GM19240 (cell line): ENCODE measurements at regions not wholly inside any gene's neighbourhood (a gene's known extent, or its start where the extent isn't known, plus 50 kb on each side); places are given as distances from the start of the nearest gene placed in this dataset.

Experiments
- DNase-seq: peaks from one replicate; pipeline ENCODE4 v3.0.0; 2011; ENCODE audit warnings: low spot score; ENCODE audit not compliant: insufficient read length

- no peak for DNase-seq
Observed at GRCh38 chr1:43065616-43066399, 106.3 kb downstream of the EBNA1BP2 start.

GRCh38 chr1:43065191-43065590 lies 106.5 kb upstream of the SLC2A1 start:
- DNase-seq: no peak

- no peak for DNase-seq
Observed at GRCh38 chr1:43063394-43064219, 104.9 kb upstream of the SLC2A1 start.

- no peak for DNase-seq
Observed at GRCh38 chr1:43062527-43063095, 103.9 kb upstream of the SLC2A1 start.

- no peak for DNase-seq
Observed at GRCh38 chr1:43061757-43062156, 103.1 kb upstream of the SLC2A1 start.

GRCh38 chr1:43059640-43060574 lies 101.2 kb upstream of the SLC2A1 start:
- DNase-seq: no peak

GRCh38 chr1:43058545-43059360 lies 100.1 kb upstream of the SLC2A1 start:
- no peak for DNase-seq

- DNase-seq: no peak
Observed at GRCh38 chr1:43058056-43058455, 99.4 kb upstream of the SLC2A1 start.

- DNase-seq: no peak
Observed at GRCh38 chr1:43057567-43057966, 98.9 kb upstream of the SLC2A1 start.

- no peak for DNase-seq
Observed at GRCh38 chr1:43056981-43057391, 98.3 kb upstream of the SLC2A1 start.

GRCh38 chr1:43056460-43056859 lies 97.8 kb upstream of the SLC2A1 start:
- no peak for DNase-seq

GRCh38 chr1:43054961-43055360 lies 96.3 kb upstream of the SLC2A1 start:
- DNase-seq: no peak

- no peak for DNase-seq
Observed at GRCh38 chr1:43052786-43053439, 94.2 kb upstream of the SLC2A1 start.

- no peak for DNase-seq
Observed at GRCh38 chr1:43052322-43052721, 93.7 kb upstream of the SLC2A1 start.

GRCh38 chr1:43049481-43049880 lies 90.8 kb upstream of the SLC2A1 start:
- DNase-seq: no peak

GRCh38 chr1:43048601-43049011 lies 89.9 kb upstream of the SLC2A1 start:
- DNase-seq: no peak

- no peak for DNase-seq
Observed at GRCh38 chr1:43047135-43047534, 88.5 kb upstream of the SLC2A1 start.

GRCh38 chr1:43044572-43045361 lies 86.1 kb upstream of the SLC2A1 start:
- DNase-seq: no peak

- DNase-seq: no peak
Observed at GRCh38 chr1:43043695-43044094, 85.0 kb upstream of the SLC2A1 start.
